SK-N-MC (cell line): ENCODE measurements at regions not wholly inside any gene's neighbourhood (a gene's known extent, or its start where the extent isn't known, plus 50 kb on each side); places are given as distances from the start of the nearest gene placed in this dataset.

ENCODE experiments used
- DNase-seq: peaks from one replicate; pipeline ENCODE4 v3.0.0-alpha.2; 2011; ENCODE audit warnings: low read depth, low spot score
- H3K27ac ChIP-seq: fragments of 200-600 bp; sonication (generic); 2 replicates; pipeline ENCODE4 v1.5.1; 2016; ENCODE audit warnings: mixed run types
- H3K36me3 ChIP-seq: fragments of 200-600 bp; sonication (generic); 2 replicates; pipeline ENCODE4 v1.6.1; 2017; ENCODE audit warnings: antibody characterized with exemption, low read length, mixed read lengths; ENCODE audit not compliant: insufficient read depth
- H3K4me3 ChIP-seq: fragments of 200-600 bp; sonication (generic); 2 replicates; pipeline ENCODE4 v1.5.1; 2016
- H3K9ac ChIP-seq: fragments of 200-600 bp; sonication (generic); 2 replicates; pipeline ENCODE4 v1.8.0; 2017; ENCODE audit warnings: mixed run types, mixed read lengths; ENCODE audit not compliant: insufficient read length
- H3K9me3 ChIP-seq: fragments of 200-600 bp; sonication (generic); 2 replicates; pipeline ENCODE4 v1.6.1; 2017; ENCODE audit warnings: low read depth, mild to moderate bottlenecking, antibody characterized with exemption, low read length, moderate library complexity, mixed read lengths
- EZH2 ChIP-seq: fragments of 200-600 bp; sonication (generic); IDR thresholded peaks from one replicate; pipeline ENCODE4 v1.6.1; 2017; ENCODE audit warnings: antibody characterized with exemption
- FOXP2 ChIP-seq: optimal IDR thresholded peaks from 2 replicates; pipeline ENCODE3; 2011; ENCODE audit warnings: mild to moderate bottlenecking, moderate library complexity; ENCODE audit not compliant: insufficient read depth; ENCODE audit errors: extremely low read length, control extremely low read depth
- POLR2AphosphoS5 ChIP-seq: IDR thresholded peaks from 2 replicates; pipeline ENCODE4 v1.6.1; 2012; ENCODE audit warnings: mild to moderate bottlenecking, low read depth, low read length, borderline replicate concordance

DNA sequence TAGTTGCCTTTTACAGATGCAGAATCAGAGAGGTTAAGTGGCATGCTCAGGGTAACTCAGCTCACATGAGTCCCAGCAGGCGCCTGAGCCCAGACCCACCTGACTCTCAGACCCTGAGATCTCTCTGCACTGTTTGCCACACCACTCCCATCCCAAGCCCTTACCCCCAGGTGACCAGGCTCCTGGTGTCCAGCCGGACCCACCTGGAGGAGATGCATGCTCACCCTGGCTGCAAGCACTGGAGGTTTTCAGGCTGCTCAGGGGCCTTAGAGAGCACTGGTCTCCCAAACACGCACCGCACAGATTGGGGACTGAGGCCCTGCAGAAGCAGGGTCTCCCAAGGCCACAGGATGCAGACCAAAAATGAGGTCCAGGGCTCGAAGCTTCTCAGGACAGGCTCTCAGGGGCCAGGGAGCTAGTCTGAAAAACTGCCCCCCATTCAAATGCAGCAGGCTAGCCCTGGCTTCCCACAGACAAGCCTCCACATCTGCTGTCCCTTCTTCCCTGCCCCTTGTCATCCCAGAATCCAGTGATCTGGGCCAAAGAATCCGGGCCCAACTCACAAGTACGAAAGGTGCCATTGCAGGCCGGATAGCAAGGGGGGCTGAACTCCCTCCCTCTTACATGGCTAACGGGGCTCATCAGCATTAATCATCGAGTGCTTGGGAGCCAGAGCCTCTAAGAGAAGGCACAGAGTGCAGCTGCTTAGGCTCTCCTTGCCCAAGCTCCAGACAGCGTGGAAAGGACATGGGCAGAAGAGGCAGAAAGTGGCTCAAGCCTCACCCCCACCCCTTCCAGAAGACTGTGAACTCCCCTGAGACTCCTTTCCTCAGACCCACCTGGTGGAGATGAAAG, 90.2 kb upstream of the PRR20G start:
- no peaks in the 10 kb centered on the region for H3K9me3 ChIP-seq
- H3K27ac ChIP-seq: no peak overlapping the region
- no peaks in the 10 kb centered on the region for H3K36me3 ChIP-seq
- TF ChIP-seq EZH2: no peak
- no peak for TF ChIP-seq POLR2AphosphoS5
- no peak for TF ChIP-seq FOXP2
- H3K9ac ChIP-seq: no peak overlapping the region
- no peak for DNase-seq
- H3K4me3 ChIP-seq: no peak overlapping the region

DNA sequence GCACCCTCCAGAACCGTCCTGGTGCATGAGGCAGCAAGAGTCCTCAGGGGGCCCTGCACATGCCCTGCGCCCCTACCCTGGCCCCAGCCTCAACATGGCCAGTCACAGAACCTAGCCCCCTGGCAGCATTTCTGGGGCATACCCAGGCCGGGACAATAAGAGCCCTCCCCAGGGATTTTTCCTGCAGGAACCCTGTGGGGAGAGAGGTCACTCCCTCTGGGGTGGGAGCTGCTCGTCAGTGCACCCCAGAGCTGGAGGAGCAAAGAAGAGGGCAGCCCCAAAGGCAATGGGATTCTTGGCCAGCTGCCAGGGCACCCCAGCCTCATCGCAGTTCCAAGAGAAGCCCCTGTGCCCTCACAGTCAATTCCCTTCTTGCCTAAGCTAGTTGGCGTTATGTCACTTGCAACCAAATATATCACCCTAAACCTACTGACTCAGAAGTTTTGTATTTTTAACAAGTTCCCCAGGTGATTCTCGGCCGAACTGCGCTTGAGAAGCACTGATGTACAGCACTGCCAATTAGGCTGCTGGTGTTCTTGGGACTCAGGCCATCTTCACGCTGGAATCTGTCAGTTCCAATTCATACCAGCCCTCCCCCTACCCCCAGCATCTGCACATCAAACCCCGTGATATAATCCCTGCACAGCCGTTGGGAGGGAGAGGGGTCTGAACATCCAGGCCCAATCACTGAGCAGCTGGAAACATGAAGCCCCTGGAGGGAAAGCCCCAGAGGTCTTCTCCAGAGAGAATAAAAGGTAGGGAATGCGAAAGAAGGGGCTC, 87.5 kb upstream of the PRR20G start:
- Histone ChIP-seq H3K9me3 (no peaks in the 10 kb centered on the region), H3K4me3 (no peak overlapping the region), H3K36me3 (no peaks in the 10 kb centered on the region), H3K27ac (no peak overlapping the region), H3K9ac (no peak overlapping the region)
- TF ChIP-seq POLR2AphosphoS5 (no peak), FOXP2 (no peak), EZH2 (no peak)
- no peak for DNase-seq

DNA sequence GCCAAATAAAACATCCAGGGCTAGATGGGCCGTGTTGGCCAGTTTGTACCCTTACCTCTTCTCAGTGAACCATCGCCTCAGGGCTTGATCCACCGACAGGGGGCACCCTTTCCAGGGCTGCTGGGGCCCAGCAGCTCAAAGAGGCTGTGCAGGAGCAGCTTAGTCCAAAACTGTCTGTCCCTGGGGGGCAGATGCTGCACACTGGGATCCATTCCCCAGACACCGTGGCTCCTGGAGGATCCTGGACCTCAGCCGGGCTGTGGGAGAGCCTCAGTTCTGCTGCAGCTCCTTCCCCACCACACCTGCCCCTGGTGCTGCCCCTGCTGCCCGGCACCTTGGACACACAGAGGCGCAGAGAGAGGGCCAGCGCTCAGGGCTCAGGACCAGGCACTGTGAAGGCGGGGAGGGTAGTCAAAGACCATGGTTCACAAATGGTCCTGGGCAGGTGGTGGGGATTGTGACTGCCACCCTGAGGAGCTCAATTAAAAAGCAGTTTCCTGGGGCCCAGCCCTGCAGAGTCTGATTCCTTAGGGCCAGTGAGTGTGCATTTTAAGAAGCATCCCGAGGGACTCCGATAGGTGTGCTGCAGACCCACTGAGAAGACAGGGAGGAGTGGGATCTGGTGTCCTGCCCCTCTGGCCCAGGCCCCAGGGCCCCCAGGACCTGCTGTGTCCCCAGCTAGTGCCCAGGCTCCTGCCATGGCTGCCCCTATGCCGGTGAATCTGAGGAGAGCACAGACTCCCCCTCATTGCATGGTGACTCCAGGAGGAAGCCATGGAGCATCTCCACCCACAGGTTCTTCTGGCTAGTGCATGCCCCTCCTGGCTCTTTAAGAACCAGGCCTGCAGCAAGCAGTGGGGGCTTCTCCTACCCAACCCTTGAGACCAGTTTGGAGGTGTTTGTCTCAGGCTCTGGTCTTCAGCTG, 86.5 kb upstream of the PRR20G start:
- Histone ChIP-seq H3K4me3 (no peak overlapping the region), H3K9ac (no peak overlapping the region), H3K27ac (no peak overlapping the region), H3K36me3 (no peaks in the 10 kb centered on the region), H3K9me3 (no peaks in the 10 kb centered on the region)
- DNase-seq: no peak
- TF ChIP-seq EZH2 (no peak), POLR2AphosphoS5 (no peak), FOXP2 (no peak)

DNA sequence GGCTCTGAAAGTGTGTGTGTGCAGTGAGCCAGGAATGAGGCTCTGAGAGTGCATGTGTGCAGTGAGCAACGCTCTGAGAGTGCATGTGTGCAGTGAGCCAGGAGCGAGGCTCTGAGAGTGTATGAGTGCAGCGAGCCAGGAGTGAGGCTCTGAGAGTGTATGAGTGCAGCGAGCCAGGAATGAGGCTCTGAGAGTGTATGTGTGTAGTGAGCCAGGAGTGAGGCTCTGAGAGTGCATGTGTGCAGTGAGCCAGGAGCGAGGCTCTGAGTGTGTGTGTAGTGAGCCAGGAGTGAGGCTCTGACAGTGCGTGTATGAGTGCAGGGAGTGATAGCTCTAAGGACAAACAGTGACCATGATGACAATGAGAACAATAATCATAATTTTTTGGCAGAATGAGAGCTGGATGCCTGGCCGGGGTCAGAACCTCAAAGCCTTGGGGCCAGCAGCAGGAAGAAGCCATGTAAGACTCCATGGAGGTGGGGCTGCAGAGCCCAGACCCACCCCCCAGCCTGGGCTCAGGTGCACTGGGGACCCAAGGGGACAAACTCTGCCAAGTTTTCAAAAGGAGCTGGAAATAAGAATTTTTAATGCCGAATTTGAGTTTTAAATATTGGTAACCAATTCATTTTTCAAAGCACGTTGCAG, 85.7 kb upstream of the PRR20G start:
- no peak overlapping the region for H3K27ac ChIP-seq
- no peak for DNase-seq

DNA sequence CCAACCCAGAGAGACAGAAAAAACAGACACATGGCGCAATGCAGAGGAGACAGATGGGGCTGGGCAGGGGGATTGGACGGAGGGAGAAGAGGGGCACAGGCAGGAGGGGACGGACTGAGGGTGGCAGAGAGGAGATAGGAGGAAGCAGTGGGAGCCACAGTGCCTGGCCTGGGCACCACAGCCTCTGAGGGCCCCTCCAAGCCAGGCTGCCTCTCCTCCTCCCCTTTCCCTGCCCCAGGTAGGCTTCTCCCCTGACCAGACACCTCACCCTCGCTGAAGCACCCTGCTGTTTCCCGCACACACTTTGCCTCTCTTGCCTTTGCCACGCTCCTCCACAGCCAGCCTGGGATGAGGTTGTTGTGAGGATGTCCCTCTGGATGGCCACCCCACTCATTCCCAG, 84.0 kb upstream of the PRR20G start:
- no peaks in the 10 kb centered on the region for H3K9me3 ChIP-seq
- DNase-seq: no peak
- no peak overlapping the region for H3K27ac ChIP-seq
- no peak overlapping the region for H3K9ac ChIP-seq
- no peak for TF ChIP-seq POLR2AphosphoS5
- no peak for TF ChIP-seq EZH2
- no peak for TF ChIP-seq FOXP2
- H3K4me3 ChIP-seq: no peak overlapping the region
- H3K36me3 ChIP-seq: no peaks in the 10 kb centered on the region

More for the DNA sequence above, 85.7 kb upstream of the PRR20G start:
- Histone ChIP-seq H3K9me3 (no peaks in the 10 kb centered on the region), H3K4me3 (no peak overlapping the region), H3K9ac (no peak overlapping the region), H3K36me3 (no peaks in the 10 kb centered on the region)
- no peak for TF ChIP-seq FOXP2
- no peak for TF ChIP-seq POLR2AphosphoS5
- no peak for TF ChIP-seq EZH2

DNA sequence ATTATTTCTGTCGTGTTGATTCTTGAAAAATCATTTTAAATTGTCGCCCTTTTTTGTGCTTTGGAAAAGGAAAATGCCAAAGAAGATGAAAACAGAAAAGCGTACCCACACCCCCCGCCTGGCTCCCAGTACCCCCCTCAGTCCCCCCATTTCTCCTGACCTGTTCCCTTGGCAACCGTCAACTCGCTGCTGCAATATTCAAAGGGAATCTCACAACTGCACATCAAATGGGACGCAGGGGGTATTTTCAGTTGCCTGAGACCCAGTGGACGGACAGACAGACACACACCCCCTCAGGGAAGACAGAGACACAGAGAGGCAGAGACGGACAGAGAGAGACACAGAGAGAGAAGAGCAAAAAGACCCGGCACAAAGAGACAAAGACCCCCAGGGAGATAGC, 83.5 kb upstream of the PRR20G start:
- H3K27ac ChIP-seq: no peak overlapping the region
- TF ChIP-seq FOXP2 (no peak), POLR2AphosphoS5 (no peak), EZH2 (no peak)
- no peak overlapping the region for H3K4me3 ChIP-seq
- no peaks in the 10 kb centered on the region for H3K36me3 ChIP-seq
- H3K9me3 ChIP-seq: no peaks in the 10 kb centered on the region
- H3K9ac ChIP-seq: no peak overlapping the region
- DNase-seq: no peak

DNA sequence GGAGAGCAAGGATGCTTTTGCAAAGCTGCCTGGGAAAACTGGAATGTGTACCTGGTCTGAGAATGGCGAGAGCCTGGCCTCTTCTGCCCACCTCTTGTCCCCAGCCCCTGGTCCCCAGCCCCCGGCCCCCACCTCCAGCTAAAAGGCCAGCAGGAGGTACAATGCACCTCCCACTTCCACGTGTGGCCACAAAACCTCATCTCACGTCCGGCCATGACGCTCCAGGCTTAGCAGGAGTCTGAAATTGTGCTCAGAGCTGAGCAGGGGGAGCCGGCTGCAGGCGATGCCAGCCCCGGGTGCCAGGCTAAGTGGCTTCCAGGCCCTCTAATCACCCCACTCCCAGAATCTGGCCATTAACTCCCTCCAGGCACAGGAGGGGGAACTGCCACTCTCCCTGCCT, 83.1 kb upstream of the PRR20G start:
- Histone ChIP-seq H3K27ac (no peak overlapping the region), H3K4me3 (no peak overlapping the region), H3K36me3 (no peaks in the 10 kb centered on the region), H3K9me3 (no peaks in the 10 kb centered on the region), H3K9ac (no peak overlapping the region)
- TF ChIP-seq EZH2: no peak
- no peak for TF ChIP-seq FOXP2
- no peak for TF ChIP-seq POLR2AphosphoS5
- DNase-seq: no peak

DNA sequence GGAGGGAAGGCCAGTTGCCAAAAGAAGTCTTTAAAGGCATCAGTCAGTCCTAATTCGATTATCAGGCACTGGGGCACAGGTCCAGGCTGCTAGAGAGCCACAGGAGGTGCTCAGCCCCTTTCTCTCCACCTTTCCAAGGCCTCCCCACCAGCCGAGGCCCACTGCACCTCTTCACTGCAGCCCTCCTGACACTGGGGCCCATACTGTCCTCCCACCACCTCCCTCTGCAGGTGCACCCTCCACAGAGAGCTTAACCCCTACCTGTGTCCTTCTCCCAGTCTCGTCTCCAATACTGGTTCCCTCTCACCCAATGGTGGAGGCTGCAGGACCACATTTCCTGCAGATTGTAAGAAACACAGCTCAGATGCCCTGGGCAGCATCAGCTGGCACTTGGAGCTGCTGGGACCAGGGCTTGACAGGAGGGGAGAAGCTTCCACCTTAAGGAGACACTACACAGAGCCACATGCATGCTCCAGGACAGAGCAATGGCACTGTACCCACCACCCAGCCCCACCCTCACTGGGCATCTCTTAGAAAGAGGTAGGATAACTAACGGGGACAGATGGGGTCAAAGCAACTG, 81.6 kb upstream of the PRR20G start:
- Histone ChIP-seq H3K9me3 (no peaks in the 10 kb centered on the region), H3K4me3 (no peak overlapping the region), H3K27ac (no peak overlapping the region), H3K36me3 (no peaks in the 10 kb centered on the region), H3K9ac (no peak overlapping the region)
- TF ChIP-seq EZH2 (no peak), POLR2AphosphoS5 (no peak), FOXP2 (no peak)
- DNase-seq: no peak
